Testis (tissue), 2 donors: ENCODE measurements at regions not wholly inside any gene's neighbourhood (a gene's known extent, or its start where the extent isn't known, plus 50 kb on each side); places are given as distances from the start of the nearest gene placed in this dataset.

Experiments used
- POLR2A ChIP-seq: fragments of 450-650 bp; IDR thresholded peaks from one replicate; pipeline ENCODE4 v1.6.1; 2017; ENCODE audit warnings: antibody characterized with exemption, mild to moderate bottlenecking, moderate library complexity
- TF ChIP-seq, protein P1 (sequence below), 3 experiments: fragments of 450-650 bp in 2 of 3; fragments of 200-600 bp in 1 of 3; sonication (generic) in 1 of 3; IDR thresholded peaks; one replicate each; pipeline ENCODE4 v1.5.1; 2016 to 2019; ENCODE audit warnings: antibody characterized with exemption in 3 of 3, mild to moderate bottlenecking in 2 of 3, moderate library complexity in 1 of 3

DNA sequence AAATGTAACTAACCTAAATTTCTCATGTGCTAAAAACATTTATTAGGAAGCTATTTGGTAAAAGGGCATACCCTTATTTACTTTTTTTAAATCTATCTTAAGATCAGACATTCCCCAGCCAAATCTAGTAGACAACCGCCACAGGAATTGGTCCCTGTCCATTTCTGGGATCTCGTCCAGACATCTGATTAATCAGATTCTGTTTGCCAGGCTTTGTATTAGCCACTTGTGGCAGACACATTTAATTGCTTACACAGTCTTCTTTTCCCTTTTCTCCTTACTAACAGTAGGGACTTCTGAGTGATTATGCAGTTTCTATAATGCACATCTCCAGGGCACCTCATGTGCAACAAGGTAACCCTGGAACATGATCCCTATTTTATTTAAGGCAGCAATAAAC lies 449.0 kb upstream of the RGS18 start:
- TF ChIP-seq, protein P1, sequence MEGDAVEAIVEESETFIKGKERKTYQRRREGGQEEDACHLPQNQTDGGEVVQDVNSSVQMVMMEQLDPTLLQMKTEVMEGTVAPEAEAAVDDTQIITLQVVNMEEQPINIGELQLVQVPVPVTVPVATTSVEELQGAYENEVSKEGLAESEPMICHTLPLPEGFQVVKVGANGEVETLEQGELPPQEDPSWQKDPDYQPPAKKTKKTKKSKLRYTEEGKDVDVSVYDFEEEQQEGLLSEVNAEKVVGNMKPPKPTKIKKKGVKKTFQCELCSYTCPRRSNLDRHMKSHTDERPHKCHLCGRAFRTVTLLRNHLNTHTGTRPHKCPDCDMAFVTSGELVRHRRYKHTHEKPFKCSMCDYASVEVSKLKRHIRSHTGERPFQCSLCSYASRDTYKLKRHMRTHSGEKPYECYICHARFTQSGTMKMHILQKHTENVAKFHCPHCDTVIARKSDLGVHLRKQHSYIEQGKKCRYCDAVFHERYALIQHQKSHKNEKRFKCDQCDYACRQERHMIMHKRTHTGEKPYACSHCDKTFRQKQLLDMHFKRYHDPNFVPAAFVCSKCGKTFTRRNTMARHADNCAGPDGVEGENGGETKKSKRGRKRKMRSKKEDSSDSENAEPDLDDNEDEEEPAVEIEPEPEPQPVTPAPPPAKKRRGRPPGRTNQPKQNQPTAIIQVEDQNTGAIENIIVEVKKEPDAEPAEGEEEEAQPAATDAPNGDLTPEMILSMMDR (IDR thresholded peaks at IDR 0.05), result no peak
- no peak for TF ChIP-seq POLR2A
